ENCODE measurements at regions not wholly inside any gene's neighbourhood (a gene's known extent, or its start where the extent isn't known, plus 50 kb on each side); places are given as distances from the start of the nearest gene placed in this dataset.
A peak's percentile ranks its signal among the peaks of the same experiment; 100 is the strongest.

- DNase-seq: peak; percentile 93
- Mint-ChIP-seq H3K4me3 (peak overlapping the region; percentile 78), H3K36me3 (ENCODE audit: low read depth) (no peaks in the 10 kb centered on the region), H3K27ac (no peak overlapping the region), H3K27me3 (ENCODE audit: low read depth, poor library complexity) (peaks cover 90% of the 10 kb centered on the region), H3K9me3 (no peaks in the 10 kb centered on the region), H3K4me1 (peaks cover 14% of the 10 kb centered on the region)
- TF ChIP-seq CTCF (IDR thresholded peaks at IDR 0.05): no peak
Measured at GRCh38 chr5:88660947-88661805, 221.8 kb downstream of the MEF2C start.

GRCh38 chr5:88660264-88660946, 222.6 kb downstream of the MEF2C start:
- no peak for DNase-seq
- Mint-ChIP-seq H3K27me3 (ENCODE audit: low read depth, poor library complexity) (peaks cover 83% of the 10 kb centered on the region), H3K4me1 (peaks cover 14% of the 10 kb centered on the region)

DNA sequence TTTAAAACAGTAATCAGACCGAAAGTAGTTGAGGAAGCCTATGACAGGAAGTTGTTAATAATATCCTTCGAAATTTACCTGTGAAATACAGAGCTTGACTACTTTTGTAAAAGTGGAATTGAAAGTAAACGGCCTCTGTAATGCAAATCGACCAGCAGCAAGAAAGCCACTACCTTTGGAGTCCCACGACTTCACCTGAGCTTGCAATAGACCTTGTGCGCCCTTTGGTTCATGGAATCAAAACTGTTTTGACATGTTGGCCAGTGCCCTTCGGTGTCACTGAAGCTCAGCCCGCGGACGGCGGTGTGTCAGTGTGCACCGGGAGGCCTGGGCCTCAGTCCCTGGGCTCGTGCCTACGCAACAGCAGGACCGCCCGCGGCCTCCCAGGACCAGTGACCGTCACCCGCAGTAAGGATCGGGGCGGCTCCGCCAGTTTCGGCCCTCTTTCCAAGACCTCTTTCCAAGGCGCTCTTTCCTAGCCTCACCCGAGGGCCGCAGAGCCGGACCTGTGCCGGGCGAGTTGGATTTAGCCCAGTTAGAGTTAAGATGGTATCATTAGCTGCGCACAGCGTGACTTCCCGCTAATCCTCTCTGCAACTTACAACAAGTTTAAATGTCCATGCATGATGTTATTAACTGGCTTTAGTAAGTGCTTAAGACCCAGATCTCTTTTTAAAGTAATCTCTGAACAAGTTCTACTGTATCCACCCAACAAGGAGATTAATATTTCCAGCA, 223.3 kb downstream of the MEF2C start:
- Mint-ChIP-seq H3K4me1 (peaks cover 14% of the 10 kb centered on the region), H3K27ac (no peak overlapping the region), H3K27me3 (ENCODE audit: low read depth, poor library complexity) (peaks cover 75% of the 10 kb centered on the region), H3K36me3 (ENCODE audit: low read depth) (no peaks in the 10 kb centered on the region), H3K4me3 (peak overlapping the region; percentile 78), H3K9me3 (no peaks in the 10 kb centered on the region)
- no peak for TF ChIP-seq CTCF (IDR thresholded peaks at IDR 0.05)
- DNase-seq: no peak

More at GRCh38 chr5:88660264-88660946, 222.6 kb downstream of the MEF2C start:
- H3K36me3 Mint-ChIP-seq (ENCODE audit: low read depth): no peaks in the 10 kb centered on the region
- H3K9me3 Mint-ChIP-seq: no peaks in the 10 kb centered on the region
- no peak for TF ChIP-seq CTCF (IDR thresholded peaks at IDR 0.05)
- peak overlapping the region; percentile 78 for H3K4me3 Mint-ChIP-seq
- no peak overlapping the region for H3K27ac Mint-ChIP-seq

GRCh38 chr5:88658886-88659285, 224.1 kb downstream of the MEF2C start:
- Mint-ChIP-seq H3K27me3 (ENCODE audit: low read depth, poor library complexity) (peaks cover 71% of the 10 kb centered on the region), H3K4me3 (no peak overlapping the region), H3K9me3 (no peaks in the 10 kb centered on the region), H3K36me3 (ENCODE audit: low read depth) (no peaks in the 10 kb centered on the region), H3K4me1 (peaks cover 14% of the 10 kb centered on the region), H3K27ac (no peak overlapping the region)
- no peak for DNase-seq
- no peak for TF ChIP-seq CTCF (IDR thresholded peaks at IDR 0.05)

DNA sequence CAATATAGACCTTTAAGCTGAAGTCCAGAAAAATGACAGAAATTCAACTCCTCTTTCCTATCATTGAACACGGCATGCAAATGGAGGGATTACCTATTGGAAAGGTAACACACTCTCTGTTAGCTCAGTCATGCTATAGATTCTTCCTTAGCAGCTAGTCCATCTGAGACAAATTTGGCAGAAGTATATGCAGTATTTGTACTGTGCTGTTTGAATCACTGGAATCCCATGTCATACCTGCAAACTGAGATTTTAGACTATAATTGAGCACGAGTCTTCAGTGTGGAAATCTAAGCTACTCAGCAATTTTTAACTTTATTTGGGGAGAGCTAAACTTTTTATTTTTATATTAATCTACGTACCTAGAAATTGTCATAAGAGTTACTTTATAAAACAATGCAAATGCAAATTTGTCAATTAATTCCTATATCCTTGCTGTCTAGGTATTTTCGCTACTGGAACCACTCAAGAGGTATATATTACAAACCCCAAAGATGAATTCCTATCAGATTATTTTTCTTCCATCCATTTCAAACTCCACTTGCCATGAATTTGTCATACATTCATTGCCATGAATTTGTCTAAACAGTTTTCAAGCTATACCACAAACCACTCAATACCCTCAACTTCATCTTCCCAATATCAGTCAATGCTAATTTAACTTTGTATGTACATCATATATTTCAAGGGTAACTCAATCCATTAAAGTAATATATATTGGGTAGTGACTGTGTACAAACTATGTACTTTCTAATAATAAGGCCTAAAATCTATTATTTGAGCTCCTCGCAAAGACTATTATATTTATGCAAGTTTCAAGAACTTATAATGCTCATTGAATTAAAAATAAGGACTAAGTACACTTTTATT, 224.8 kb downstream of the MEF2C start:
- H3K9me3 Mint-ChIP-seq: no peaks in the 10 kb centered on the region
- peaks cover 14% of the 10 kb centered on the region for H3K4me1 Mint-ChIP-seq
- no peak overlapping the region for H3K4me3 Mint-ChIP-seq
- H3K27ac Mint-ChIP-seq: no peak overlapping the region
- H3K36me3 Mint-ChIP-seq (ENCODE audit: low read depth): no peaks in the 10 kb centered on the region
- no peak for DNase-seq
- TF ChIP-seq CTCF (IDR thresholded peaks at IDR 0.05): no peak
- H3K27me3 Mint-ChIP-seq (ENCODE audit: low read depth, poor library complexity): peaks cover 67% of the 10 kb centered on the region

Data from nephron progenitor cell (in vitro differentiated cells).